Stimulated activated CD4-positive, alpha-beta T cell treated with anti-CD3 and anti-CD28 coated beads, Interleukin-4, amount 100 ng/mL, for 24 hours (primary cell): ENCODE measurements at regions not wholly inside any gene's neighbourhood (a gene's known extent, or its start where the extent isn't known, plus 50 kb on each side); places are given as distances from the start of the nearest gene placed in this dataset.

Experiments used
- DNase-seq: peaks from one replicate; pipeline ENCODE4 v3.0.0-alpha.2; 2020

GRCh38 chr10:3226960-3227744 lies 54.6 kb upstream of the PITRM1 start:
- no peak for DNase-seq

GRCh38 chr10:3225561-3225960 lies 53.0 kb upstream of the PITRM1 start:
- no peak for DNase-seq

GRCh38 chr10:3224241-3224640 lies 51.7 kb upstream of the PITRM1 start:
- DNase-seq, result no peak

GRCh38 chr10:3222626-3223025 lies 50.0 kb upstream of the PITRM1 start:
- no peak for DNase-seq
